NCI-H526 treated with DMSO at 0.1 percent for 48 hours (cell line): ENCODE measurements at regions not wholly inside any gene's neighbourhood (a gene's known extent, or its start where the extent isn't known, plus 50 kb on each side); places are given as distances from the start of the nearest gene placed in this dataset.
"Not testable (repeated sequence)": the region's sequence is repeated elsewhere in the genome, so short reads cannot be mapped to it uniquely, and the experiment has no call there.

ENCODE experiments used
- DNase-seq: peaks from one replicate; lab custom pipeline; 2025; lab: John Stamatoyannopoulos, UW

DNA sequence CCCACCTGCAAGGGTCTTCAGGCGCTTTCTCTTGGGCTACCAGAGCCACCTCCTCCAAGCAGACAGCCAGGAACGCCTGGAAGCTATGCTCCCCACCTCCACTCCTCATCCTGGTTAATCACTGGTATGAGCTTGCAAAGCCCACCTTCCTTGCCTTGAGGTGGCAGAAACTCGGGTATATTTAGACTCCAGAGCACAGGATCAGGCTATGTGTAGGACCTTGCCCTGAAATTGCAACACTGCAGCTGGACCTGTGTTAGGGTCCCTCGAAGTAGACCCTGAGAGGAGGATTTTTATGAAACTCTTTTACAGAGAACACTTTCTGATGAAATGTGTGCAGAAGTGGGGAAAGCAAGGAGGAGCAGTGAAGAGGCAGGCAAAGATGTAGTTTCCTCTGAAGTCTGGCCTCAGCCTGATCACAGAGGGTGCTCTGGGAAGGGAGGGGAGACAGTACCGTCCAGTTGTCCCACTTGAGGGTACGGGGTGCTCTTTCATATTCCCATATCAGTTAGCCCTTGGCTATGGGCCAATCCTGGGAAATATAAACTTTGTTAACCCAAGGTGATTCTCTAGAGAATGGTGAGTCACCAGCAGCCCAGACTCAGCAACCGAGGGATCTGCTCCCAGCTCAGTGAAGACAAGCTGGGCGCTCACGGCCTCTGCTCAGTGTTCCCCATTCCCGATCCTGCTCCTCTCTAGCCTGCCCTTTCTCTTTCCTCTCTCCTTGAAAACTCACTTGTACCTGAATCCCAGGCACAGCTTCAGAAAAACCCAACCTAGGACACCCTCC, 157.9 kb downstream of the UQCRFS1 start:
- DNase-seq = no peak

DNA sequence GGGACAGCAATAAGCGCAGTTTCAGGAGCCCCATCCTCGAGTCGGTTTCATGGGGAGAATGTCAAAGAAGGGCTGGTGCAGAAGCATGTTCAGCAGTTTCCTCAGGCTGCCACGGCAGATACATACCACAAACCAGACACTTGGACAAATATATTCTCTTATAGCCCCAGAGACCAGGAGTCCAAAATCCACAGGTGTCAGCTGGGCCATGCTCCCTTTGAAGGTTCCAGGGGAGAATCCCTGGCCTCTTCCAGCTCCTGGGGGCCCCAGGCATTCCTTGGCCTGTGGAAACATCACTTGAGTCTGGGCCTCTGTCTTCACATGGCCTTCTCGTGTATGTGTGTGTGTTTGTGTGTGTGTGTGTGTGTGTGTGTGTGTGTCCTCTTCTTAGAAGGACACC, 164.1 kb downstream of the UQCRFS1 start:
- DNase-seq = no peak

DNA sequence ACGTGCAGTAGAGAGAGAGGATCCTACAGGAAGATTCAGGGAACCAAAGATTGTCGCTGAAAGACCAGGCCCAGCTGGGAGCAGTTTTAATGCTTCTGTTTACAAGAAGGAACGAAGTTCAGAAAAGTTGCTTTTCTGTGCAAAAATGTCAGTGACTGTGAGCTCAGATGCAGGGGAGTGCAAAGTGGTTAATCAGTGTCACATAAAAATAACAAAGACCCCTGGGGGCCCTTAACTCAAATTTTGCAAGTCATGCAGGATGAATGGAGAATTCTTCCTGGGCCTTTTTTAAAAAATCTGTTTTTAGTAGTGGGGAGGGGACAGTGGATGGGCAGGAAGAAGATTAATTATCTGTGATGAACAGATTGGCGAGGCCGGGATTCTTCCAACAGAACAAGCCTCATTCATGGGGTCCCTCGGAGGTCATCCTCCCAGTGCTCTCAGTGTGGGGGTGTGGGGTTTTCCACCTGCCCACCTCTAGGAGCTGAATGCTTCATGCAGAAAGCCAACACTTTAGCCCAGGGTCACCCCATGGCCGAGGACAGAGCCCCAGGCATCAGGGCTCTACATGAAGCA, 167.2 kb downstream of the UQCRFS1 start:
- DNase-seq = no peak

DNA sequence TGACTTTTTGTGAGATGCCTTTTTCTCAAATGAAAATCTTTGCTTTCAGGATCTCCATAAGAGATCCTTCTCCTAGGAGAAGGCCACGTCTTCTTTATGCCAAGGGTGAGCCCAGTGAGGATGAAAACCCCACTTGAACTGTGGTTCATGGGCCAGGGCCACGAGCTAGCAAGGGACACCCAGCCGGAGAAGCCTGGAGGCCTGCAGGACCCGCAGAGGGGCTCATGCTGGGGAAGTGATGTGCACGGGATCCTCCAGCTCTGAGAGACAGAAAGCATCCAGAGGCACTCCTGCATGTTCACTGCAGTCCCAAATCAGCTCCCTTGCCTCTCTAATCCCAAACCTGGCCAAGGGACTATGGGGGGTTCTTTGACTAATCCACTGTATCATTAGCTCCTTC, 168.9 kb downstream of the UQCRFS1 start:
- DNase-seq = no peak

DNA sequence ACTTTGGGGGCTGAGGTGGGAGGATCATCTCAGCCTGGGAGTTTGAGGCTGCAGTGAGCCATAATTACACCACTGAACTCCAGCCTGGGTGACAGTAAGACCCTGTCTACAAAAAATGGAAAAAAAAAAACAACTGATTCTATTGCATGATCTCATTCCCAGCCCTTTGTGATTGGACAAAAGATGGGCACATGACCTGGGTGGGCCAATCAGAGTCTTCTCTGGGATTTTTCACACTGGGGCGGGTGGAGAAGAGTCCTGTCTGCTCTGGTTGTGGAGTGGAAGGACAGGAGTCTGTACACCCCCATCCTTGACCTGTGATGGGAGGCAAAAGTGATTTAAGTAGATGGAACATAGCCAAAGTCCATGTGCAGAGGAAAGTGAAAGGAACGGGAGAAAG, 170.5 kb downstream of the UQCRFS1 start:
- DNase-seq = no peak

DNA sequence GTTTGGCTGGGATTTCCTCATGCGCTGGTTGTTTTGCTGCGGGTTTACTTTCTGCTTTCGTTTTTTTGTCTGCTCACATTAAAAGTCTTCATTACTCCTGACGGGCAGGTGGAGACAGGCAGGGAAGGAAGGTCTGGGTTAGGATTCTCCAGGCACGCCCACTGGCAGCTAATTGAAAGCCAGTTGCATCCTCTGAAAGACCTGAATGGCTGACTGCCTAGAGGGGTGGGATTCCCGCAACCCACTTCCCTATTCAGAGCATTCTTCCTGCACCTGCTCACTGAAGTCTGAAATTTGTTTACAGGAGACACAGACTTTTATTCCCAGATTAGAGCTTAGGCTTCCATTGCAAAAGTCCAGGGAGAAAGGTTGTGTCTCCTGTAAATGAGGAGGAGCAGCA, 172.0 kb downstream of the UQCRFS1 start:
- peak; percentile 84 for DNase-seq

DNA sequence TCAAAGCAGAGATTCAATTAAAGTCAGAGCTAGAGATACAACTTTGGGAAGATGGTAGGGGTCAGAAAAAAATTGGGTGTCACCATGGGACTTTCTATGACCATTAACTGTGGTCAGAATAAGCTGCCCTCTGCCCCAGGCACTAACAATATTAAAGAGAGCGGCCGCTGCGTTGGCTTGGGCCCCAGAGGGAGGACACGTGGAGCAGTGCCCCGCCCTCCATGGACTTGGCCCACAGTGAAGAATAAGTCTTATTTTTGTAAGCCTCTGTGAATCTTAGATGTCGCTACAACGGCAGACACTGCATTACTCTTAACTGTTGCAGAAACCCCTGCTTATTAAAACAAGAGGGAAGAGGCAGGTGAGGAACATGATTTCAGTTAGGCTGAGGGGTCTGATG, 172.7 kb downstream of the UQCRFS1 start:
- DNase-seq = no peak

DNA sequence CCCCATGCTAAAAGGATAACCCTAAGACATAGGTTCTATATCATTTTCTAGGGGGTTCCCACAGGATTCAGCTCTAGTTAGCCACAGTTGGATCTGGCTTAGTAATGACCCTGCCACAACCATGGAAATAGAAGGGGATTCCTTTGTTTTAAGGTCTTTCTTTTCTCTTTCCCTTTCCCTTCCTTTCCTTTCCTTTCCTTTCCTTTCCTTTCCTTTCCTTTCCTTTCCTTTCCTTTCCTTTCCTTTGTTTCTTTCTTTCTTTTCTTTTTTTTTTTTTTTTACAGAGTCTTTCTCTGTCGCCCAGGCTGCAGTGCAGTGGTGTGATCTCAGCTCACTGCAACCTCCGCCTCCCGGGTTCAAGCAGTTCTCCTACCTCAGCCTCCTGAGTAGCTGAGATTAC, 173.9 kb downstream of the UQCRFS1 start:
- DNase-seq = not testable (repeated sequence)

DNA sequence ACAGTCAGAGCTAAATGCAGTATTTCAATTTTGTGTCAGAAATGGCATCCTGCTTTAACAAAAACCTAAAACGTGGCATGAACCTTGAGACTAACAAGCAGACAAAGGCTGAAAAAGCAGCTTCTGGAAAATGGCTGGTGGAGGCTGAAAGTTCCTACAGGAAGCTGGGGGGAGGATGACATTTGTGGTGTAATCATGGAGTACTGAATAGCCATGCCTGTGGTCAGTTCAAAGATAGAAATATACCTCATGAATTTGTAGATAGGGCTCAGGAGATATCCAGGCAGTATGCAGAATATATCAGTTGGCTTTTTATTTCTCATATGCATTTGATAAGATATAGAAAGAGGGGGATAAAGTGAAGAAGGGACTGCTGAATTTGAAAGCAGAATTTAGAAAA, 181.7 kb downstream of the UQCRFS1 start:
- DNase-seq = no peak

DNA sequence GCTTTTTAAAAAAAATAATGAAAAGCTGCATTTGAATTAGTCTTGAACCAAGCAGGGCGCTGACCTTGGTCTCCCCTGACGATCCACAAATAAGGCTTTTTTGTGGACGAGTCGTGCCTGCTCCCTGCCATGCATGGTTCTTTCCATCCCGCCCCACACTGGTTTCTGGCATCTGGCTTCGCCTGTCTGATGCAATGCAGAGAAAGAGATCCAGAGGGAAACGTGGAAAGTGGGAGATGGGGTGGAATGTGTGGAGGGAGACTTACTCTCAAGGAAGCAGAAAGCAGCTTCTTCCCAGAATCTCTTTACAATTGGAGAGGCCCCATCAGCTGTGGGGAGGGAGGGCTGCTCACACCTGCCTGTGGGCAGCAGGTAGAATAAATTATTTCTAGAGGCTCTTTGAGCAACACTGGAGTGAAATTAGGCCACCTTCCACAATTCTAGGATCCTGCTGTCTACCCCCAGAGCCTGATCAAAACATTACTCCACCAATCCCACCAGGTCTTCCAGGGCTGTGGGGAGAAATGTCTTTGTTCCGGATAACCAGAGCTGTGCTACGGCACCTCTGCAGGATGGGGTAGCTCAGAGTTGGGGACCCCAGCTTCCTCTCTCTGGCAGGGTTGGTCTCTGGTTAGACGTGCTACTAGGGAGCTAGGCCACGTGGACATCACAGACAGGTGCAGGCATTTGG, 183.5 kb downstream of the UQCRFS1 start:
- DNase-seq = no peak

DNA sequence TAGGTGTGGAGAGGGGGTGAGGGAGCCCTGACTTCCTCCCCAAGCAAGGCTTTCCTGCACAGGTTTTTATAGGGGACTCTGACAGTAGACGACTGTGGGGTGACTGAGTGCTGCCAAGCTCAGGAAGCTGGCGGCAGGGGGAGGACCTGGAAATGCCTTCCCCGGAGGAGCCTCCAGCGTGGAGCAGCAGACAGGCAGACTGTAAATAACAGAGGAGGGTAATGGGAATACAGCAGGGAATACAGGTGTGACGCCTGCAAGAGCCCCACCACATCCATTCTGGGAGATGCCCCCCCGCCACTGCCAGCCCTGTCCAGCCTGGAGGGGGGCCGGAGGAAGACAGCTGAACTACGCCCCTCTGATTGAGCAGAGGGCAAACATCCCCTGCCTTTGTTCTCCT, 190.4 kb downstream of the UQCRFS1 start:
- no peak for DNase-seq

DNA sequence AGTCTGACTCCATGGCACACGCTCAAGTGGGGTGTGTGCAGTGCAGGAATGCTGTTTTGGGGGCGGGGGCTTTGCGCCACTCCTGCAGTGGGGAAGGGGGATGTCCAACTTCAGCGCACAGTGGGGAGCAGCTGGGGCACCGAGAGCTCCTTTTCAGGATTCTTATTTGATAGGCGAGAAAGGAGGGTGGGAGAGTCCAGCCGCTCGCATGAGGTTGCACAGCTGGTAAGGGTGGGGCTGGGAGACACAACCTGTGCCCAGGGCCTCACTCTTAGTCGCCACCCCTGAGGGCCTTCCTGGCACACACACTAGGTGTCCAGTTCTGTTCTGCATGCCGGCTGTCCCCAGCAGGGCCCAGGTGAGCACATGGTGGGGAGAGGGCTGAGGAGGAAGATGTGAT, 190.8 kb downstream of the UQCRFS1 start:
- DNase-seq = no peak

DNA sequence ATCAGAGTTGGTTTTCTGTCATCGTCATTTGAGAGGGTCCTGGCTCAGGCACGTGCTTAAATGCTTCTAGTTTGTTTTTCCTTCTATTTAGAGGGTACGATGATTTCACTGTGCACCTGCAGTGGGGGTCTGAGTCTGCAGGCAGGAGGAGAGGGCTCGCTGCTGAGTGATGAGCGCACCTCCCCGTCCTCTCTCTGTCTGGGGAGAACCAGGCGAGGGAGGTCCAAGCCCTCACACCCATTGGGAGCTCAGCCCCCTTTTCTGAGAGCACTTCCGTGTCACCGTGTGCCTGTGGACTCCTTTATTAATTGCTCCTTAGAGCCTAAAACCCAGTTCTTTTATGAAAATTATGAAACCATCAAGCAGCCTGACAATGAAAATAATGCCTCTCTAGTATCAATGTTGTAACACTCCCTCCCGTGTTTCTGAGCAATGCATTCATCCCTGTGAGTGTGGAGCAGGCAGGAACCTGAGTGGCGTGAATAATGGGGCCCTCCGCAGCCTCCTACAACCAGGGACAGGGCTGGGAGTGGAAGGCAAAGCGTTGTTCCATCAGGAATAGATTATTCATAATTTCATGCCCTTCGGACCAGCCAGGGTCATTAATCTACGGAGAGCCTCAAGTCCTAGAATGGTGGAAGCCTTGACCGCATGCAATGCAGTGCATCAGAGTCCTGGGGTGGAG, 191.6 kb downstream of the UQCRFS1 start:
- DNase-seq = no peak

DNA sequence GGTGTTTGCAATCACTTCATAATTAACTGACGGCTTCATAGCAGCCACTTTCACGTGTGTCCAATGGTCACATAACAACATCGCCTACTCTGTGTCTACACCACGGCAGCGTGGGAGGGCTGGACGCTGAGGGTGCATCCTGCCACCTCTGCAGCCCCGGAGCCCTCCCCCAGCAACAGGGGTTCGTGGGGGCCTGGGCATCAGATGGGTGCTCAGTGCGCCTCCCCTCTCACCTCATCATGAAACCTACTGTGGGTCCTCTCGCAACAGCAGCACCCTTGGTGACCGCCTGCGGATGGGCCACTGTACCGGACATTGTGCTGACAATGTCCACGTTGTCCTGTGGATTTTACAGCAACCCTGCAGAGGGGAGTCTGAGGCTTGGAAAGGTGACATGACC, 193.5 kb downstream of the UQCRFS1 start:
- DNase-seq = no peak

DNA sequence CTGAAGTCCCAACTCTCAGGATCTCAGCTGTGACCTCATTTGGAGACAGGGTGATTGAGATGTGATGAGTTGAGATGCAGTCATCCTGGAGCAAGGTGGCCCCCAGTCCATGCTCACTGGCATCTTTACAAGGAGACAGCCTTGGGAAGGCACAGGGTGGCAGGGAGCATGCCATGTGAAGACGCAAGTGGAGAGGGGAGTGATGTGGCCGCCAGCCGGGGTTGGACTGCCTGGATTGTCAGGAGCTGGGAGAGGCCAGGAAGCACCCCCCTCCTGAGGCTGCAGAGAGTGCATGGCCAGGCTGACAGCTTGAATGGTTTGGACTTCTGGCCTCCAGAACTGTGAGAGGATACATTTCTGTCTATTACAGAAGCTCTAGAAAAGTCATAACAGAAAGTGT, 194.4 kb downstream of the UQCRFS1 start:
- no peak for DNase-seq

DNA sequence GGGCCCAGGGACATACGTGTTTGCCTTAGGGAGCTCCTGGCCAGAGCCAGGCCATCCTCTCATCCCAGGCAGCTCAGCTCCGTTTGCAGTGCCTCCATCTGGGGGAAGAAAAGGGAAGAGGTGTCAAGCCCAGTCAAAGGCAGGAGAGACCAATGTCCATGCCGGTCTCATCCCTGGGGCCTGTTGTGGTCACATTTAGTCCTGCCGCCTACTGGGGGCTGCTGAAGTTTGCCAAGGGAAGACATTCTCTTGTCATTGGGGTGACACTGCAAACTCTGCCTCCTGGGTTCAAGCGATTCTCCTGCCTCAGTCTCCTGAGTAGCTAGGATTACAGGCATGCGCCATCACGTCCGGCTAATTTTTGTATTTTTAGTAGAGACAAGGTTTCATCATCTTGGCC, 195.2 kb downstream of the UQCRFS1 start:
- DNase-seq = no peak

DNA sequence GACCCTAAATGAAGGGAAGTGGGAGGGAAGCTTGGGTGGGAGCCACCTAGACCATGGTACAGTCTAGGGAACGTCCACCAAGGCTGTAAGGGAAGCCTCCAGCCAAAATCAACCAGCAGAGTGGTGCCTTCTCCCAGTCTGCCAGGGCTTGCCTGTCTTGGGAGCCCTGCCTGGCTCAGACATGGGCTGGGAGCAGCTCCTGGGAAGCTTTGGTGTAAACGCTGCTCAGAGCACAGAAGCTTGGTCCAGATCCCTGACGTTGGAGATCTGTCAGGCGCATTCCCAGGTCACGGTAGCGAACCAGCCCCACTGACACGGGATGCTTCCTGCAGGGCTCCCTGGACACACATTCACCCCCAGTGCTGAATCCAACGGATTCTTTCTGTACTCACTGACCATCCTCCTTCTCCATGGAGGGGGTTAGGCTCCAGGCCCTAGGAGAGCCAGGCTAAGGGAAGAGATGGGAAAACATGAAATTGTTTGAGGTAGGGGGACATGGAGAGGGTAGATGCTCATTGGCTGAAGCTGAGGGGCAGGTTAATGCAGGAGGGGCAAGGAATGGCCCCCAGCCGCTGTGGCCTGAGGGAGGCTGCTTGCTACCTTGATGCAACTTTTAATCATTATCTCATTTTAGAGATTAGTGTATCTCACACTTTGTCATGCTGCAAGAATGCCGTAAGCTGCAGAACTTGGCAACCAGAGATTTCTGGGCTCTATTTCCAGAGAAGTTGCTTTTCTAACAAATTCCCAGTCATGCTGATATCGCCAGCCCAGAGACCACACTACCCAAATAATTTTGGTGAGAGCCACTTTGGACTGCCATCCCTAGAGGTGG, 195.8 kb downstream of the UQCRFS1 start:
- no peak for DNase-seq

DNA sequence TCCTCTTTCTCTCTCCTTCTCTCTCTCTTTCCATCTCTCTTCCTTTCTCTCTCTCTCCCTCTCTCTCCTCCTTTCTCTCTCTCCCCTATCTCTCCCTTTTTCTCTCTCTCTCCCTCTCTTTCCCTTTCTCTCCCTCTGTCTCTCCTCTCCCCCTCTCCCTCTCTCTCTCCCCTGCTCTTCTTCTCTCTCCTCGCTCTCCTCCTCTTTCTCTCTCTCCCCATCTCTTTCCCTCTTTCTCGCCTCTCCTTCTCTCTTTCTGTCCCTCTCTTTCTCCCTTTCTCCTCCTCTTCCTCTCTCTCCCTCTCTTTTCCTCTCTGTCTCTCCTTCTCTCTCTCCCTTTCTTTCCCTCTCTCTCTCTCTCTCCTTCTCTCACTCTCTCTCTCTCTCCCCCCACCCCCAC, 196.6 kb downstream of the UQCRFS1 start:
- no peak for DNase-seq

DNA sequence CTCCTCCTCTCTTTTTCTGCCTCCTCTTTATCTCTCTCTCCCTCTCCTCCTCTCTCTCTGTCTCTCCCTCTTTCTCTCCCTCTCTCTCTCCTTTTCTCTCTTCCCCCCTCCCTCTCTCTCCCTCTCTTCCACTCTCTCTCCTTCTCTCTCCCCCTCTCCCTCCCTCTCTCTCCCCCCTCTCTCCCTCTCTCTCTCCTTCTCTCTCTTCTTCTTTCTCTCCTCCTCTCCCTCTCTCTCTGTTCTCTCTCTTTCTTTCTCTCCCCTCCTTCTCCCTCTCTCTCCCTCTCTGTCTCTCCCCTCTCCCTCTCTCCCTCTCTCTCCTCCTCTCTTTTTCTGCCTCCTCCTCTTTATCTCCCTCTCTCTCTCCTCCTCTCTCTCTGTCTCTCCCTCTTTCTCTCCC, 197.4 kb downstream of the UQCRFS1 start:
- no peak for DNase-seq

DNA sequence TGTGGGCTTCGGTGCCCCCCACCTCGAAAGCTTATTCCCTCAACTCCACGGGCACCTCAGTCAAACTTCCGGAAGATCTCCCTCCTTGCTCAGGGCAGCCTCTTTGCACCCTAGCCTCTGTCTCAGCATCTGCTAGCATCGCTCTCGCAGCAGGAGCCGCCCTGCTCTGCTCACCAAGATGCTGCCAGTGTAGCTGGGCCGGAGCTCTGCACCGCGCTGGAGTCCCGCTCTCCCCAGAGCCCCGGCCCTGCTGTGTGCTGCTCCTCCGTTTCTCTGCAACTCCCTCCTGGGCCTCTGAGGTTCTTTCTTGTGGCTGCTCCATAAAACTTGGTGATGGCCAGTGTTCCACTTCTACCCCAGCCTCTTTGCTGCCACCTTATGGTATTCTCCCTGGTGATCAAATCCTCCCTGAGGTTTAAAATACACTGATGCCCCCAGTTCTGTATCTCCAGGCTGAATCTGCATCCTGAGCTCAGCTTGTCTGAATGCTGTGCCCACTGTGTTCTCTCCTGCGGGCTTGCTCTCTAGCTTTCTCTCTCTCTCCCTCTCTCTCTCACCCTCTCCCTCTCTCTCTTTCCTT, 198.0 kb downstream of the UQCRFS1 start:
- DNase-seq = no peak

DNA sequence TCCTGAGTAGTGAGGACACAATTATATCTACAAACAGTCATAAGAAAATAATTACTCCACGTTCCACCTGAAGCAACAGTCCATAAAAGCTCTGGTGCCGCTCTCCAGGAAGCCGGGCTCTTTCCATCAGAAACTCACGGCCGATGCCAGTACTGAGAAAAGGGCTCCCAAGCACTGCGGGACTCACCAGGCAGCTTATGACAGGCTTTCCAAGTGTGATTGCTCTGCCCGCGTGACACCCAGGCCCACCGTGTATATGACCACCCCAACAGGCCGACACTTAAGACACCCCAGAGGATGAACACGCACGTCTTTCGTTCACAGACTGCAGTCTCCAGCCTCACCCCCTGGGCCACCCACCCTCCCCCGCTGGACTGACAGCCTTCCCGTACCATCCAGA, 199.0 kb downstream of the UQCRFS1 start:
- no peak for DNase-seq

DNA sequence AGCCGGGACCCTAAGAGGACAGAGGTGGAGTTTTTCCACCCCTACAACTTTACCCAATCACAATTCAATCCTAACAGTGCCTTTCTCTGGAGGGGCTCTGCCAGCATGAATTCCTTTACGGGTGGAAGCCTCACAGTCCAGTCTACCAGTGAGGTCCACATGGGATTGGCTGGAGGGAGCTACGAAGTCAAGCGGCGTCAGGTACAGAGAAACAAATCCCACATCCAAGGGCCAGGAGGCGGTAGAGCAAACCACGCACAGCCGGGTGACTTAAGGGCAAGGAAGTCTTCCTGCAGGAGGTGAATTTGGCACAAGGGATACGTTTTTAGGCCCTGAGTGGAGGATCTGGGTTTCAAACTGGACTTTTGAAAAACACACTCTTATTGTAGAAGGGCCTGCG, 199.6 kb downstream of the UQCRFS1 start:
- no peak for DNase-seq
